VCaP (cell line): ENCODE measurements at regions not wholly inside any gene's neighbourhood (a gene's known extent, or its start where the extent isn't known, plus 50 kb on each side); places are given as distances from the start of the nearest gene placed in this dataset.

Source experiments
- H3K27ac ChIP-seq: fragments of 450-650 bp; 2 replicates; pipeline ENCODE4 v1.5.1; 2017
- CTCF ChIP-seq: fragments of 450-650 bp; conservative IDR thresholded peaks from 2 replicates; pipeline ENCODE4 v1.5.1; 2017; ENCODE audit warnings: mild to moderate bottlenecking, moderate library complexity

- H3K27ac ChIP-seq, result peak overlapping the region; percentile 32
- TF ChIP-seq CTCF, result no peak
Observed at GRCh38 chr6:126439040-126439439, 99.1 kb downstream of the CENPW start.

- TF ChIP-seq CTCF, result no peak
Observed at GRCh38 chr6:126440923-126441322, 101.0 kb downstream of the CENPW start.

GRCh38 chr6:126444659-126445273, 104.9 kb downstream of the CENPW start:
- TF ChIP-seq CTCF, result no peak
- no peak overlapping the region for H3K27ac ChIP-seq

More at GRCh38 chr6:126440923-126441322, 101.0 kb downstream of the CENPW start:
- no peak overlapping the region for H3K27ac ChIP-seq

GRCh38 chr6:126446248-126446647, 106.3 kb downstream of the CENPW start:
- H3K27ac ChIP-seq, result no peak overlapping the region
- TF ChIP-seq CTCF, result no peak

- TF ChIP-seq CTCF, result no peak
- no peak overlapping the region for H3K27ac ChIP-seq
Observed at GRCh38 chr6:126447367-126447766, 107.5 kb downstream of the CENPW start.

GRCh38 chr6:126461045-126461444, 121.1 kb downstream of the CENPW start:
- no peak for TF ChIP-seq CTCF
- H3K27ac ChIP-seq, result no peak overlapping the region

GRCh38 chr6:126464245-126464644, 124.3 kb downstream of the CENPW start:
- no peak for TF ChIP-seq CTCF
- no peak overlapping the region for H3K27ac ChIP-seq
